Skeletal muscle cell (primary cell): ENCODE measurements at regions not wholly inside any gene's neighbourhood (a gene's known extent, or its start where the extent isn't known, plus 50 kb on each side); places are given as distances from the start of the nearest gene placed in this dataset.

Source experiments
- DNase-seq: peaks from one replicate; pipeline ENCODE4 v3.0.0-alpha.2; 2010; ENCODE audit warnings: low read depth
- H3K4me3 ChIP-seq: 2 replicates; pipeline ENCODE4 v1.5.1; 2011; ENCODE audit warnings: low read depth, mild to moderate bottlenecking, control low read depth, low read length, moderate library complexity

- no peak for DNase-seq
- H3K4me3 ChIP-seq, result no peak overlapping the region
Observed at GRCh38 chr6:95230071-95230740, 347.1 kb upstream of the MANEA start.

GRCh38 chr6:95231416-95231815 is 345.9 kb upstream of the MANEA start:
- DNase-seq, result no peak

GRCh38 chr6:95232446-95232845 is 344.9 kb upstream of the MANEA start:
- peak; percentile 64 for DNase-seq
- no peak overlapping the region for H3K4me3 ChIP-seq

More at GRCh38 chr6:95231416-95231815, 345.9 kb upstream of the MANEA start:
- no peak overlapping the region for H3K4me3 ChIP-seq

- DNase-seq, result no peak
- no peak overlapping the region for H3K4me3 ChIP-seq
Observed at GRCh38 chr6:95233879-95234278, 343.5 kb upstream of the MANEA start.

GRCh38 chr6:95240514-95240913 is 336.8 kb upstream of the MANEA start:
- H3K4me3 ChIP-seq, result no peak overlapping the region
- no peak for DNase-seq

- no peak for DNase-seq
Observed at GRCh38 chr6:95242560-95242959, 334.8 kb upstream of the MANEA start.

GRCh38 chr6:95243053-95243452 is 334.3 kb upstream of the MANEA start:
- H3K4me3 ChIP-seq, result no peak overlapping the region
- DNase-seq, result no peak

More at GRCh38 chr6:95242560-95242959, 334.8 kb upstream of the MANEA start:
- no peak overlapping the region for H3K4me3 ChIP-seq

GRCh38 chr6:95244751-95245150 is 332.6 kb upstream of the MANEA start:
- H3K4me3 ChIP-seq, result no peak overlapping the region
- no peak for DNase-seq

GRCh38 chr6:95248499-95248898 is 328.8 kb upstream of the MANEA start:
- H3K4me3 ChIP-seq, result no peak overlapping the region
- no peak for DNase-seq

GRCh38 chr6:95249175-95249574 is 328.2 kb upstream of the MANEA start:
- DNase-seq, result no peak
- no peak overlapping the region for H3K4me3 ChIP-seq

GRCh38 chr6:95249661-95250060 is 327.7 kb upstream of the MANEA start:
- DNase-seq, result no peak
- no peak overlapping the region for H3K4me3 ChIP-seq

- no peak for DNase-seq
- H3K4me3 ChIP-seq, result no peak overlapping the region
Observed at GRCh38 chr6:95263840-95264239, 313.5 kb upstream of the MANEA start.

- DNase-seq, result no peak
- H3K4me3 ChIP-seq, result no peak overlapping the region
Observed at GRCh38 chr6:95266537-95267258, 310.6 kb upstream of the MANEA start.

GRCh38 chr6:95274686-95275235 is 302.6 kb upstream of the MANEA start:
- no peak overlapping the region for H3K4me3 ChIP-seq
- DNase-seq, result no peak

- no peak for DNase-seq
- no peak overlapping the region for H3K4me3 ChIP-seq
Observed at GRCh38 chr6:95279616-95280015, 297.7 kb upstream of the MANEA start.

GRCh38 chr6:95280686-95281273 is 296.6 kb upstream of the MANEA start:
- H3K4me3 ChIP-seq, result no peak overlapping the region
- DNase-seq, result peak; percentile 10

- H3K4me3 ChIP-seq, result no peak overlapping the region
- no peak for DNase-seq
Observed at GRCh38 chr6:95285881-95286280, 291.5 kb upstream of the MANEA start.

- no peak overlapping the region for H3K4me3 ChIP-seq
- DNase-seq, result no peak
Observed at GRCh38 chr6:95286874-95287273, 290.5 kb upstream of the MANEA start.

GRCh38 chr6:95288251-95288650 is 289.1 kb upstream of the MANEA start:
- DNase-seq, result no peak
- no peak overlapping the region for H3K4me3 ChIP-seq

- DNase-seq, result no peak
Observed at GRCh38 chr6:95292011-95292410, 285.3 kb upstream of the MANEA start.

More at GRCh38 chr6:95292011-95292410, 285.3 kb upstream of the MANEA start:
- H3K4me3 ChIP-seq, result no peak overlapping the region
